Kidney (tissue), 13 donors: ENCODE measurements at regions not wholly inside any gene's neighbourhood (a gene's known extent, or its start where the extent isn't known, plus 50 kb on each side); places are given as distances from the start of the nearest gene placed in this dataset.

ENCODE experiments used
- DNase-seq, 5 donors: peaks; one replicate each; pipeline ENCODE4 v3.0.0-alpha.2; 2013 to 2020
- FAIRE-seq: peaks from 2 replicates; lab custom pipeline; 2012; peaks lifted over from hg19 to GRCh38; lab: Jason Lieb, UNC
- H3K27ac ChIP-seq, 2 donors: one replicate each; pipeline ENCODE4 v1.7.0; 2013; ENCODE audit warnings: low read depth in 2 of 2, low read length in 2 of 2, inconsistent platforms in 1 of 2
- H3K27me3 ChIP-seq: one replicate; pipeline ENCODE4 v1.7.1; 2013; ENCODE audit warnings: low read length, inconsistent platforms; ENCODE audit not compliant: control insufficient read depth, insufficient read depth
- H3K36me3 ChIP-seq, 3 donors: one replicate each; pipeline versions ENCODE4 v1.7.0 to v1.7.1; 2013; ENCODE audit warnings: low read length in 3 of 3, control low read depth in 1 of 3, inconsistent platforms in 1 of 3; ENCODE audit not compliant: insufficient read depth in 3 of 3, control insufficient read depth in 2 of 3
- H3K4me1 ChIP-seq, 3 donors: one replicate each; pipeline versions ENCODE4 v1.7.0 to v1.7.1; 2013; ENCODE audit warnings: low read length in 3 of 3, inconsistent platforms in 1 of 3, low read depth in 1 of 3; ENCODE audit not compliant: control insufficient read depth in 2 of 3, insufficient read depth in 2 of 3
- H3K4me3 ChIP-seq, 3 donors: one replicate each; pipeline versions ENCODE4 v1.7.0 to v1.8.1; 2013; ENCODE audit warnings: low read length in 3 of 3, control low read depth in 1 of 3, inconsistent platforms in 1 of 3
- H3K9ac ChIP-seq, 3 donors: one replicate each; pipeline versions ENCODE4 v1.7.0 to v1.7.1; 2013; ENCODE audit warnings: low read length in 3 of 3, control low read depth in 1 of 3, inconsistent platforms in 1 of 3
- H3K9me3 ChIP-seq, 3 donors: one replicate each; pipeline versions ENCODE4 v1.7.0 to v1.7.1; 2013; ENCODE audit warnings: low read length in 3 of 3, control low read depth in 1 of 3, inconsistent platforms in 1 of 3; ENCODE audit not compliant: control insufficient read depth in 2 of 3, insufficient read depth in 1 of 3
- CTCF ChIP-seq: IDR thresholded peaks from 3 replicates; pipeline ENCODE4 v1.5.1; 2012; ENCODE audit warnings: mild to moderate bottlenecking, moderate library complexity, borderline replicate concordance; ENCODE audit not compliant: insufficient read depth; ENCODE audit errors: extremely low read depth
- intact Hi-C: fragments of 100-400 bp; cut with DNase I; formaldehyde crosslinking; loops from one replicate; pipeline ENCODE4 v1.11.1; 2022
- donor health status: control.
- donor health status: control.
- donor health status: control.
- donor health status: control.
- donor health status: control.
- donor health status: DM: yes; HTN: yes; CAD: no.
- donor health status: Normal renal cell carcinoma (clear cell type).

GRCh38 chr4:67054896-67055295 is 490.4 kb downstream of the CENPC start:
- H3K27me3 ChIP-seq = no peaks in the 10 kb centered on the region
- no peak overlapping the region for H3K9ac ChIP-seq
- FAIRE-seq (no peak), DNase-seq (no peak)
- H3K4me1 ChIP-seq = no peaks in the 10 kb centered on the region
- H3K36me3 ChIP-seq = no peaks in the 10 kb centered on the region
- no peaks in the 10 kb centered on the region for H3K9me3 ChIP-seq
- intact Hi-C loops = no loop called here
- no peak for TF ChIP-seq CTCF
- H3K27ac ChIP-seq = no peak overlapping the region
- H3K4me3 ChIP-seq = no peak overlapping the region

- no peak for FAIRE-seq
- Histone ChIP-seq H3K9ac (no peak overlapping the region), H3K4me1 (no peaks in the 10 kb centered on the region), H3K27me3 (no peaks in the 10 kb centered on the region), H3K4me3 (no peak overlapping the region), H3K9me3 (no peaks in the 10 kb centered on the region), H3K36me3 (no peaks in the 10 kb centered on the region), H3K27ac (no peak overlapping the region)
- no peak for DNase-seq
- intact Hi-C loops = no loop called here
- no peak for TF ChIP-seq CTCF
Measured at GRCh38 chr4:67052814-67053675, 492.3 kb downstream of the CENPC start.

- Histone ChIP-seq H3K27ac (no peak overlapping the region), H3K4me1 (no peaks in the 10 kb centered on the region), H3K27me3 (no peaks in the 10 kb centered on the region), H3K36me3 (no peaks in the 10 kb centered on the region), H3K9me3 (no peaks in the 10 kb centered on the region), H3K4me3 (no peak overlapping the region), H3K9ac (no peak overlapping the region)
- intact Hi-C loops = no loop called here
- no peak for FAIRE-seq
- DNase-seq = no peak
- TF ChIP-seq CTCF = no peak
Measured at GRCh38 chr4:67051000-67051789, 494.1 kb downstream of the CENPC start.
